Right ventricle myocardium superior (tissue), 1 donor: ENCODE measurements at regions not wholly inside any gene's neighbourhood (a gene's known extent, or its start where the extent isn't known, plus 50 kb on each side); places are given as distances from the start of the nearest gene placed in this dataset.
"Not testable (repeated sequence)": the region's sequence is repeated elsewhere in the genome, so short reads cannot be mapped to it uniquely, and the experiment has no call there.

Source experiments
- ATAC-seq: fragments of 200-7000 bp; cut with Tn5 transposase; one replicate; pipeline ENCODE4 v1.9.1; 2020; ENCODE audit warnings: mild to moderate bottlenecking; ENCODE audit not compliant: poor library complexity
- DNase-seq: peaks from one replicate; pipeline ENCODE4 v3.0.0-alpha.2; 2020
- intact Hi-C: fragments of 100-400 bp; cut with DNase I; formaldehyde crosslinking; loops from one replicate; pipeline ENCODE4 v1.11.2; 2022
- donor health status: DM: no; HTN: yes; CAD: no; lungs with severe emphysema.

- ATAC-seq: no peak
- intact Hi-C loops: no loop called here
- no peak for DNase-seq
Observed at GRCh38 chrX:4173743-4174142, 460.3 kb upstream of the PRKX start.

GRCh38 chrX:4151798-4152197, 438.3 kb upstream of the PRKX start:
- DNase-seq (no peak), ATAC-seq (no peak)
- intact Hi-C loops: no loop called here

GRCh38 chrX:4150259-4150658, 436.8 kb upstream of the PRKX start:
- intact Hi-C loops: no loop called here
- DNase-seq (no peak), ATAC-seq (no peak)

GRCh38 chrX:4129626-4130025, 416.2 kb upstream of the PRKX start:
- DNase-seq (no peak), ATAC-seq (no peak)
- intact Hi-C loops: no loop called here

- intact Hi-C loops: no loop called here
- DNase-seq (no peak), ATAC-seq (no peak)
Observed at GRCh38 chrX:4118666-4119530, 405.4 kb upstream of the PRKX start.

- DNase-seq: no peak
- no peak for ATAC-seq
- intact Hi-C loops: no loop called here
Observed at GRCh38 chrX:4110964-4111363, 397.5 kb upstream of the PRKX start.

GRCh38 chrX:4094926-4095325, 381.5 kb upstream of the PRKX start:
- DNase-seq: no peak
- intact Hi-C loops: no loop called here
- ATAC-seq: no peak

GRCh38 chrX:4091046-4091760, 377.8 kb upstream of the PRKX start:
- DNase-seq (no peak), ATAC-seq (no peak)
- intact Hi-C loops: no loop called here

- DNase-seq (no peak), ATAC-seq (no peak)
- intact Hi-C loops: no loop called here
Observed at GRCh38 chrX:4059893-4060292, 346.4 kb upstream of the PRKX start.

GRCh38 chrX:4043951-4044350, 330.5 kb upstream of the PRKX start:
- intact Hi-C loops: no loop called here
- no peak for DNase-seq
- ATAC-seq: no peak

- ATAC-seq (no peak), DNase-seq (no peak)
- intact Hi-C loops: no loop called here
Observed at GRCh38 chrX:4035874-4036273, 322.4 kb upstream of the PRKX start.

GRCh38 chrX:4028151-4028550, 314.7 kb upstream of the PRKX start:
- intact Hi-C loops: no loop called here
- DNase-seq: no peak
- no peak for ATAC-seq

- intact Hi-C loops: no loop called here
- DNase-seq (no peak), ATAC-seq (no peak)
Observed at GRCh38 chrX:4005281-4005680, 291.8 kb upstream of the PRKX start.

- ATAC-seq (no peak), DNase-seq (no peak)
- intact Hi-C loops: no loop called here
Observed at GRCh38 chrX:4004822-4005221, 291.4 kb upstream of the PRKX start.

- intact Hi-C loops: no loop called here
- no peak for DNase-seq
- ATAC-seq: no peak
Observed at GRCh38 chrX:3994315-3994714, 280.9 kb upstream of the PRKX start.

GRCh38 chrX:3990569-3990968, 277.1 kb upstream of the PRKX start:
- intact Hi-C loops: no loop called here
- DNase-seq (no peak), ATAC-seq (no peak)

GRCh38 chrX:3972104-3972858, 258.8 kb upstream of the PRKX start:
- ATAC-seq, intact Hi-C loops, DNase-seq: not testable (repeated sequence)

GRCh38 chrX:3968749-3969148, 255.3 kb upstream of the PRKX start:
- no peak for ATAC-seq
- intact Hi-C loops: no loop called here
- DNase-seq: no peak

- DNase-seq: no peak
- intact Hi-C loops: no loop called here
- ATAC-seq: no peak
Observed at GRCh38 chrX:3963980-3964379, 250.5 kb upstream of the PRKX start.
